ENCODE measurements at regions not wholly inside any gene's neighbourhood (a gene's known extent, or its start where the extent isn't known, plus 50 kb on each side); places are given as distances from the start of the nearest gene placed in this dataset.

GRCh38 chr6:114581293-114581692 lies 238.5 kb upstream of the HS3ST5 start:
- Mint-ChIP-seq H3K4me1 (no peaks in the 10 kb centered on the region), H3K9me3 (peaks cover 10% of the 10 kb centered on the region), H3K27ac (no peak overlapping the region), H3K4me3 (no peak overlapping the region), H3K36me3 (no peaks in the 10 kb centered on the region), H3K27me3 (no peaks in the 10 kb centered on the region)

GRCh38 chr6:114580882-114581281 lies 238.1 kb upstream of the HS3ST5 start:
- H3K4me1 Mint-ChIP-seq: no peaks in the 10 kb centered on the region
- peaks cover 10% of the 10 kb centered on the region for H3K9me3 Mint-ChIP-seq
- no peak overlapping the region for H3K27ac Mint-ChIP-seq
- no peaks in the 10 kb centered on the region for H3K36me3 Mint-ChIP-seq
- H3K4me3 Mint-ChIP-seq: no peak overlapping the region
- no peaks in the 10 kb centered on the region for H3K27me3 Mint-ChIP-seq

DNA sequence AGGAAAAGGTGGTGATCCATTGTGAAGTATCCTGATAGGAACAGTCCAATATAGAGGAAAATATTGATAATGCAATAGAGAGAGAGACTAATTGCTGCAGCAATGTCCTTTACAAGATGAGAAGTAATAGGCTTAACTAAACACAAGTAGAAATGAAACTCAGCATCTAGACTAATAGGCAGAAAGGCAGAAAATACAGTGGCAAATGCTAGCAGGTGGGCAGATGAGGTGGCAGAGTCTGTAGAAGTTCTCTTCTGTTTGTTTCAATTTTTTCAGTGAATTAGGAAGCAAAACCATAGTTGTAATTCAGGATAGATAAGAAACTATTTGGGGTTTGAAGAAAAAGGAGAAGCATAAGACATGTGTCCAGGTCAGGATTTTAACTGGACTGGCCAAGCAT lies 236.7 kb upstream of the HS3ST5 start:
- H3K27me3 Mint-ChIP-seq: no peaks in the 10 kb centered on the region
- H3K4me3 Mint-ChIP-seq: no peak overlapping the region
- H3K9me3 Mint-ChIP-seq: peaks cover 10% of the 10 kb centered on the region
- H3K36me3 Mint-ChIP-seq: no peaks in the 10 kb centered on the region
- no peak overlapping the region for H3K27ac Mint-ChIP-seq
- no peaks in the 10 kb centered on the region for H3K4me1 Mint-ChIP-seq

- no peaks in the 10 kb centered on the region for H3K4me1 Mint-ChIP-seq
- H3K9me3 Mint-ChIP-seq: peaks cover 15% of the 10 kb centered on the region
- H3K36me3 Mint-ChIP-seq: no peaks in the 10 kb centered on the region
- no peaks in the 10 kb centered on the region for H3K27me3 Mint-ChIP-seq
- H3K27ac Mint-ChIP-seq: no peak overlapping the region
- H3K4me3 Mint-ChIP-seq: no peak overlapping the region
These were observed 234.3 kb upstream of the HS3ST5 start for GRCh38 chr6:114577109-114577508.

DNA sequence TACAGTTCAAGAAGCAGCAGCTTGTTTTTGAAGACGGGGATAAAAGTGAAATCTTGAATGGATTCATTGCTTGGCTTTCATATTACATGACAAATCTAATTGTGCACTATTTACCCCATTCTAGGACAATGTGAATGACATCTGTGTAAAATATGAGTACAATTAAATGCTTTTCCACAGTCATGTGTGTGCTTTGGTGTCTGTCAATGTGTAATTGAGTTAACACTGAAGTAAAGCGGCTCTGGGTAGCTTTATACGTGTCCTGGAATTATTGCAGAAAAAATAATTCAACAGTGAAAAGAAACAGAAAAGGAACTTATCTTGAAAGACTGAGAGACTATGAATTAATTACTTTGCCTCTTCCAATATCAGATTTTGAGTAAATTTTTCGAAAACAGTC lies 233.5 kb upstream of the HS3ST5 start:
- H3K27ac Mint-ChIP-seq: no peak overlapping the region
- H3K27me3 Mint-ChIP-seq: no peaks in the 10 kb centered on the region
- H3K4me1 Mint-ChIP-seq: no peaks in the 10 kb centered on the region
- H3K36me3 Mint-ChIP-seq: no peaks in the 10 kb centered on the region
- H3K9me3 Mint-ChIP-seq: peaks cover 15% of the 10 kb centered on the region
- H3K4me3 Mint-ChIP-seq: no peak overlapping the region

DNA sequence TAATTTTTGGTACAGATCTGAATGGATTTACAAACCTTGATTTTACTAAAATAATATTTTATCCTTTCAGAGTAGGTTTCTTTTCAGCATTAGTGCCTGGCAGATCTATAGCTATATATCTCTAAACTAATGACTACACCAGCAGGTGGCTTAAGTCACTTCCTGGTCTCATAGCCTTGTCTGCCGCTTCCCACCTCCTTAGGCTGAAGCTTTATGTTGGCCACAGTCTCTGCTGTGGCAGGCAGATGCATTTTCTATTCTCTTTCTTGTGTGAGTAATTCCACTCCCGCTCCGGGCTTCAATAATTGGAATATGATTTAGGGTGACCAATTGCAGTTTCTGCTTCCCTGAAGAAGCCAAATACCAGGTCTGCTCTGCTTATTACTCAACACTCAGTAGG lies 226.8 kb upstream of the HS3ST5 start:
- no peak overlapping the region for H3K4me3 Mint-ChIP-seq
- no peaks in the 10 kb centered on the region for H3K4me1 Mint-ChIP-seq
- no peak overlapping the region for H3K27ac Mint-ChIP-seq
- peaks cover 2% of the 10 kb centered on the region for H3K36me3 Mint-ChIP-seq
- H3K9me3 Mint-ChIP-seq: peaks cover 16% of the 10 kb centered on the region
- H3K27me3 Mint-ChIP-seq: no peaks in the 10 kb centered on the region

GRCh38 chr6:114564302-114564933 lies 221.6 kb upstream of the HS3ST5 start:
- Mint-ChIP-seq H3K9me3 (peaks cover 14% of the 10 kb centered on the region), H3K4me1 (no peaks in the 10 kb centered on the region), H3K36me3 (peaks cover 2% of the 10 kb centered on the region), H3K4me3 (no peak overlapping the region), H3K27me3 (no peaks in the 10 kb centered on the region), H3K27ac (no peak overlapping the region)

- Mint-ChIP-seq H3K4me1 (no peaks in the 10 kb centered on the region), H3K9me3 (no peaks in the 10 kb centered on the region), H3K36me3 (no peaks in the 10 kb centered on the region), H3K27ac (no peak overlapping the region), H3K27me3 (no peaks in the 10 kb centered on the region), H3K4me3 (no peak overlapping the region)
These were observed 216.6 kb upstream of the HS3ST5 start for GRCh38 chr6:114559419-114559818.

GRCh38 chr6:114558153-114558552 lies 215.3 kb upstream of the HS3ST5 start:
- H3K27me3 Mint-ChIP-seq: no peaks in the 10 kb centered on the region
- H3K9me3 Mint-ChIP-seq: peaks cover 7% of the 10 kb centered on the region
- H3K27ac Mint-ChIP-seq: no peak overlapping the region
- H3K4me1 Mint-ChIP-seq: no peaks in the 10 kb centered on the region
- no peak overlapping the region for H3K4me3 Mint-ChIP-seq
- no peaks in the 10 kb centered on the region for H3K36me3 Mint-ChIP-seq

- Mint-ChIP-seq H3K27me3 (no peaks in the 10 kb centered on the region), H3K27ac (no peak overlapping the region), H3K4me3 (no peak overlapping the region), H3K9me3 (peaks cover 7% of the 10 kb centered on the region), H3K36me3 (no peaks in the 10 kb centered on the region), H3K4me1 (no peaks in the 10 kb centered on the region)
These were observed 214.1 kb upstream of the HS3ST5 start for GRCh38 chr6:114556846-114557488.

- no peak overlapping the region for H3K27ac Mint-ChIP-seq
These were observed 207.5 kb upstream of the HS3ST5 start for GRCh38 chr6:114550316-114550715.

DNA sequence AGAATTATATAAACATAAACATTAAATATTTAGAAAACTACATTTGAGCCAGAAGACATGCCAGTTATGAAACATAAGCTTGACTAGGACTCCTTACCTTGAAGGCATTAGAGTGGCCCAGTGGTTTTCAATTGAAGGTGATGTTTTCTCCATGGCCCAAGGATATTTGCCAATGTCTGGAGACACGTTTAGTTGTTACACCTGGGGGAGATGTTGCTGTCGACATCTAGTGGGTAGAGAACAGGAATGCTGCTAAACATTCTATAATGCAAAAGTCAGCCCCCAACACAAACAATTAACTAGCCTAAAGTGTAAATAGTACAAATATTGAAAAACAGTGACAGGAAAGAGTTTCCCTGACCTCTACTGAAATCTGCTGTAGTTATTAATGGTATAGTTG lies 200.9 kb upstream of the HS3ST5 start:
- Mint-ChIP-seq H3K27ac (no peak overlapping the region), H3K9me3 (no peaks in the 10 kb centered on the region), H3K4me3 (no peak overlapping the region), H3K36me3 (no peaks in the 10 kb centered on the region), H3K27me3 (no peaks in the 10 kb centered on the region), H3K4me1 (no peaks in the 10 kb centered on the region)

More at GRCh38 chr6:114550316-114550715, 207.5 kb upstream of the HS3ST5 start:
- H3K27me3 Mint-ChIP-seq: no peaks in the 10 kb centered on the region
- no peak overlapping the region for H3K4me3 Mint-ChIP-seq
- peaks cover 7% of the 10 kb centered on the region for H3K9me3 Mint-ChIP-seq
- no peaks in the 10 kb centered on the region for H3K36me3 Mint-ChIP-seq
- H3K4me1 Mint-ChIP-seq: no peaks in the 10 kb centered on the region

DNA sequence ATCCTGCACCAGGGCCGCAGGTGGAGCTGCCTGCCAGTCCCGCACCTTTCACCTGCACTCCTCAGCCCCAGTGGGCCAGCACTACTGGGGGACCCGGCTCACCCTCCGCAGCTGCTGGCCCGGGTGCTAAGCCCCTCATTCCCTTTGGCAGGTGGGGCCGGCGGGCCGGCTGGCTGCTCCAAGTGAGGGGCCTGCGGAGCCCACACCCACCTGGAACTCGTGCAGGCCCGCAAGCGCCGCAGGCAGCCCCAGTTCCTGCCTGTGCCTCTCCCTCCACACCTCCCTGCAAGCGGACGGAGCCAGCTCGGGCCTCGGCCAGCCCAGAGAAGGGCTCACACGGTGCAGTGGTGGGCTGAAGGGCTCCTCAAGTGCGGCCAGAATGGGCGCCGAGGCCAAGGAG lies 199.0 kb upstream of the HS3ST5 start:
- H3K36me3 Mint-ChIP-seq: no peaks in the 10 kb centered on the region
- no peak overlapping the region for H3K4me3 Mint-ChIP-seq
- no peaks in the 10 kb centered on the region for H3K9me3 Mint-ChIP-seq
- no peaks in the 10 kb centered on the region for H3K27me3 Mint-ChIP-seq
- H3K4me1 Mint-ChIP-seq: no peaks in the 10 kb centered on the region
- H3K27ac Mint-ChIP-seq: no peak overlapping the region

GRCh38 chr6:114537977-114538376 lies 195.2 kb upstream of the HS3ST5 start:
- H3K9me3 Mint-ChIP-seq: no peaks in the 10 kb centered on the region
- H3K27ac Mint-ChIP-seq: no peak overlapping the region
- no peaks in the 10 kb centered on the region for H3K36me3 Mint-ChIP-seq
- no peaks in the 10 kb centered on the region for H3K4me1 Mint-ChIP-seq
- no peaks in the 10 kb centered on the region for H3K27me3 Mint-ChIP-seq
- no peak overlapping the region for H3K4me3 Mint-ChIP-seq

DNA sequence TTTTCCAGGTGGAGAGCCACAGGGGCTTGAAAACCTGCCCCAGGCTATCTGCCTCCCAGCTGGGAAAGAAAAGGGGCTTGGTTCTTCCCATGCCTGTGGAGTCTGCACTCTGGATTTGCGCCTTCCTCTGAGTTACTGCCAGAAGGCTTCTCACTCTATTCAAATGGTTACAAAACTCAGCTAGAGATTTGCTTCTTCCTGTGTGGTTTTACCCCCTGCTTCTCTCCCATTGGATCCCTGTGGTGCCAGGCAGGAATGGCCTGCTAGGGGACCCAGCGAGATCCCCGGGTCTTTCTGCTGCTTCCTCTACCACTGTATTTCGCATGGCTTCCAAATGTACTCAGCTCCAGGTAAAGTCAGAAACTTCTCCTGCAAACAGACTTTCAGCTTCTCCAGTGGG lies 192.0 kb upstream of the HS3ST5 start:
- Mint-ChIP-seq H3K9me3 (peaks cover 5% of the 10 kb centered on the region), H3K4me1 (no peaks in the 10 kb centered on the region), H3K27me3 (no peaks in the 10 kb centered on the region), H3K4me3 (no peak overlapping the region), H3K36me3 (no peaks in the 10 kb centered on the region), H3K27ac (no peak overlapping the region)

DNA sequence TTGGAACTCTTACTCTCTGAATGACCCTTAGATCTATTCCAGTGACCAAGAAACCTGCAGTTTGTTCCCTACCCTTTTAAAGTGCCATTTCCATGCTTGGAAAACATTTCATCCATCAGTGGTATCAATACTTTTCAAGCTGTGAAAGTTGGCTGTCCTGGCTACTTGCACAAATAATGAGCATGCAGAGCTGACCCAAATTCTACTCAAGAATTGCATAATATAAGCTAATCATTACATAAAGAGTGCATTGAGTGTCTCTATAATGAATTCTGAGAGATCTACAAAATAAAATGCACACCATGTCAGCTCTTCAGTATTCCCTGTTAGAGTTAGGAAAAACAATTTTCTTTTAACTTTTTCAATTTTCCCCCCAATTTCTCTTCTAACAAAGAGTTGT lies 181.3 kb upstream of the HS3ST5 start:
- Mint-ChIP-seq H3K27ac (no peak overlapping the region), H3K36me3 (no peaks in the 10 kb centered on the region), H3K27me3 (no peaks in the 10 kb centered on the region), H3K9me3 (peaks cover 5% of the 10 kb centered on the region), H3K4me1 (no peaks in the 10 kb centered on the region), H3K4me3 (no peak overlapping the region)

DNA sequence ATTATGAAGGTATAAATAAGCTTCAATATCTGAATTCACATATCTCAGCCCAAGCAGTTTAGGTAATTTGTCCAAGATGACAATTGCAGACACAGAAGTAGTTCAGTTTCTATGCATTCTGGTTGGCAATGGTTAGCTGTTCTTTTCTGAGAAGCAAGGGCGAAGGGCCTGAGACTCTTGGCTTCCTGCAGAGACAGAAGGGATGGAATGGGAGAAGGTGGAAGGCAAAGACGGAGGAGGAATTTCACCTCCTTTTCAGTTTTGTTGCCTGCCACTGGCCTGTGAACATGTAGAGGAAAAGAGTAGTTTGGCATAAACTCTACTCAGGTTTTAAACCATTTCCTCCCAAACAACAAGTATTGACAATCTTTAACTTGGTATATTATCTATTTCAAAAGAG lies 180.7 kb upstream of the HS3ST5 start:
- H3K4me1 Mint-ChIP-seq: no peaks in the 10 kb centered on the region
- H3K27ac Mint-ChIP-seq: no peak overlapping the region
- peaks cover 5% of the 10 kb centered on the region for H3K9me3 Mint-ChIP-seq
- no peaks in the 10 kb centered on the region for H3K36me3 Mint-ChIP-seq
- no peak overlapping the region for H3K4me3 Mint-ChIP-seq
- no peaks in the 10 kb centered on the region for H3K27me3 Mint-ChIP-seq

All from activated naive CD4-positive, alpha-beta T cell treated with anti-CD3 and anti-CD28 coated beads, Interleukin-2, amount 50 U/mL, for 24 hours (primary cell).